ENCODE measurements at regions not wholly inside any gene's neighbourhood (a gene's known extent, or its start where the extent isn't known, plus 50 kb on each side); places are given as distances from the start of the nearest gene placed in this dataset.
"Not testable (repeated sequence)": the region's sequence is repeated elsewhere in the genome, so short reads cannot be mapped to it uniquely, and the experiment has no call there.

GRCh38 chr6:84929212-84929611 is 164.8 kb upstream of the TBX18 start:
- DNase-seq (ENCODE audit: low spot score): no peak

GRCh38 chr6:84927551-84927950 is 163.2 kb upstream of the TBX18 start:
- DNase-seq (ENCODE audit: low spot score): no peak

- DNase-seq (ENCODE audit: low spot score): no peak
Measured at GRCh38 chr6:84926189-84927155, 162.1 kb upstream of the TBX18 start.

- DNase-seq (ENCODE audit: low spot score): no peak
Measured at GRCh38 chr6:84921891-84922290, 157.5 kb upstream of the TBX18 start.

GRCh38 chr6:84920021-84920420 is 155.6 kb upstream of the TBX18 start:
- no peak for DNase-seq (ENCODE audit: low spot score)

GRCh38 chr6:84916704-84917103 is 152.3 kb upstream of the TBX18 start:
- DNase-seq (ENCODE audit: low spot score): no peak

- DNase-seq (ENCODE audit: low spot score): no peak
Measured at GRCh38 chr6:84912472-84913322, 148.3 kb upstream of the TBX18 start.

- DNase-seq (ENCODE audit: low spot score): no peak
Measured at GRCh38 chr6:84910906-84911607, 146.7 kb upstream of the TBX18 start.

- no peak for DNase-seq (ENCODE audit: low spot score)
Measured at GRCh38 chr6:84908304-84908904, 144.0 kb upstream of the TBX18 start.

- DNase-seq (ENCODE audit: low spot score): no peak
Measured at GRCh38 chr6:84906514-84906913, 142.1 kb upstream of the TBX18 start.

- no peak for DNase-seq (ENCODE audit: low spot score)
Measured at GRCh38 chr6:84905823-84906222, 141.4 kb upstream of the TBX18 start.

GRCh38 chr6:84902354-84902928 is 138.0 kb upstream of the TBX18 start:
- DNase-seq (ENCODE audit: low spot score): no peak

GRCh38 chr6:84897988-84898594 is 133.7 kb upstream of the TBX18 start:
- no peak for DNase-seq (ENCODE audit: low spot score)

- DNase-seq (ENCODE audit: low spot score): no peak
Measured at GRCh38 chr6:84897011-84897410, 132.6 kb upstream of the TBX18 start.

GRCh38 chr6:84892671-84893070 is 128.3 kb upstream of the TBX18 start:
- DNase-seq (ENCODE audit: low spot score): no peak

- no peak for DNase-seq (ENCODE audit: low spot score)
Measured at GRCh38 chr6:84882768-84883766, 118.7 kb upstream of the TBX18 start.

- not testable (repeated sequence) for DNase-seq (ENCODE audit: low spot score)
Measured at GRCh38 chr6:84879385-84879784, 115.0 kb upstream of the TBX18 start.

GRCh38 chr6:84877515-84878210 is 113.3 kb upstream of the TBX18 start:
- no peak for DNase-seq (ENCODE audit: low spot score)
